HAP-1 (cell line): ENCODE measurements at regions not wholly inside any gene's neighbourhood (a gene's known extent, or its start where the extent isn't known, plus 50 kb on each side); places are given as distances from the start of the nearest gene placed in this dataset.

ENCODE experiments used
- DNase-seq, 2 experiments: peaks; one replicate each; pipeline ENCODE4 v3.0.0-alpha.2; 2016 to 2020; ENCODE audit warnings: low spot score in 2 of 2
- H3K27me3 ChIP-seq: fragments of 250-450 bp; sonication (Bioruptor Pico); 2 replicates; pipeline ENCODE4 v1.5.1; 2020; ENCODE audit warnings: low read depth, mild to moderate bottlenecking, moderate library complexity
- H3K36me3 ChIP-seq: fragments of 250-450 bp; sonication (Bioruptor Pico); replicated peaks from 2 replicates; pipeline ENCODE4 v1.5.1; 2020; ENCODE audit warnings: mild to moderate bottlenecking
- H3K4me1 ChIP-seq: fragments of 250-450 bp; sonication (Bioruptor Pico); 2 replicates; pipeline ENCODE4 v1.5.1; 2020; ENCODE audit warnings: mild to moderate bottlenecking
- H3K4me3 ChIP-seq: fragments of 250-450 bp; sonication (Bioruptor Pico); 2 replicates; pipeline ENCODE4 v1.5.1; 2020; ENCODE audit warnings: mild to moderate bottlenecking, moderate library complexity
- H3K9me3 ChIP-seq: fragments of 250-450 bp; sonication (Bioruptor Pico); 2 replicates; pipeline ENCODE4 v1.5.1; 2020; ENCODE audit warnings: mild to moderate bottlenecking, moderate library complexity
- in situ Hi-C: fragments of 300-500 bp; cut with MboI; formaldehyde crosslinking; loops from 3 replicates; pipeline ENCODE4 v1.14.3; 2020; ENCODE audit warnings: low sequenced_read_pairs, inconsistent platforms, mixed read lengths

DNA sequence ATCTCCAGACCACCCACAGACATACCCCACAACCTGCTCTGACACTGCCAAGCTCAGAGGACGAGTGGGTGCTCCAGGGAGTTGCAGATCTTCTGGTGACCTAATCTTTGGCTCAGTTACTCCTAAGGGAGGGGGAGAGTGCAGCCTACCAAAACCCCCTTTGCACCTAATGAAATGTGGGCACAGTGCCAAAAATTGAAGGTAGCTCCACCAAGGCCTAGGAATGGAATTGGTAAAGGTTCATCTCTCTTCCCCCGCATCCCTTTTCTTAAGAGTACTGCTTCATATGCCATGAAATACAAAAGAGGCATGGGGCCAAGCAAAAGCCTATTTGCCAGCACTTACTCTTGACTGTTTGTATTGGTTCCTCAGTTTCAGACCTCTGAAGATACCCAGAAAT is 491.0 kb downstream of the NAF1 start:
- no peaks in the 10 kb centered on the region for H3K4me1 ChIP-seq
- H3K9me3 ChIP-seq, result no peaks in the 10 kb centered on the region
- H3K36me3 ChIP-seq, result no peaks in the 10 kb centered on the region
- H3K4me3 ChIP-seq, result no peak overlapping the region
- no peaks in the 10 kb centered on the region for H3K27me3 ChIP-seq
- DNase-seq, result no peak
- in situ Hi-C loops, result no loop called here

GRCh38 chr4:162661913-162662312 is 498.1 kb upstream of the FSTL5 start:
- in situ Hi-C loops, result no loop called here
- Histone ChIP-seq H3K27me3 (no peaks in the 10 kb centered on the region), H3K9me3 (no peaks in the 10 kb centered on the region), H3K4me3 (no peak overlapping the region), H3K36me3 (no peaks in the 10 kb centered on the region), H3K4me1 (peaks cover 6% of the 10 kb centered on the region; the same call in 1 of the 2 replicates)
- no peak for DNase-seq

- no peaks in the 10 kb centered on the region for H3K36me3 ChIP-seq
- no peaks in the 10 kb centered on the region for H3K9me3 ChIP-seq
- H3K27me3 ChIP-seq, result no peaks in the 10 kb centered on the region
- in situ Hi-C loops, result no loop called here
- DNase-seq, result peak in 1 of 2 experiments; percentile 13
- H3K4me3 ChIP-seq, result no peak overlapping the region
- peaks cover 6% of the 10 kb centered on the region; the same call in 1 of the 2 replicates for H3K4me1 ChIP-seq
These were observed 495.9 kb upstream of the FSTL5 start for GRCh38 chr4:162659716-162660115.

GRCh38 chr4:162657966-162658365 is 494.2 kb upstream of the FSTL5 start:
- H3K27me3 ChIP-seq, result no peaks in the 10 kb centered on the region
- H3K4me1 ChIP-seq, result peaks cover 6% of the 10 kb centered on the region; the same call in 1 of the 2 replicates
- H3K4me3 ChIP-seq, result no peak overlapping the region
- no peaks in the 10 kb centered on the region for H3K9me3 ChIP-seq
- H3K36me3 ChIP-seq, result no peaks in the 10 kb centered on the region
- in situ Hi-C loops, result no loop called here
- DNase-seq, result no peak

DNA sequence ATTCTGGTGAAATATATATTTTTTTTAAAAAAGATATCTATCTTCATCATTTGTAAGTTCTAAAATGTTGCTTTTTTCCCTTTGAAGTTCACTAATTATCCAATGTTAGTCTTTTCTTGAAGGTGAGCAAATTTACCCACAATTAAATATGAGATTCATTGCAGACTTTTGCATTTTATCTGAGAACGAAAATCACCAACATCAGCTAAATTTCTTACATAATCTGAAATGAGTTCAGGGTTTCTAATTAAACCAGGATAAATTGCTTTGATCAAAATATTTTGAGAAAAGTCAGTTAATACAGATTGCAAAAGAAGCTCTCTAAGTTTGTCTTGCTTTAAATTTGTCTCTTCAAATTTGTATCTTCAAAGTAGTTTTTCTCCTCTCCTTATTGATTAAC is 486.4 kb upstream of the FSTL5 start:
- H3K4me3 ChIP-seq, result no peak overlapping the region
- in situ Hi-C loops, result no loop called here
- no peak for DNase-seq
- no peaks in the 10 kb centered on the region for H3K36me3 ChIP-seq
- no peaks in the 10 kb centered on the region; the same call in 1 of the 2 replicates for H3K9me3 ChIP-seq
- no peaks in the 10 kb centered on the region for H3K27me3 ChIP-seq
- H3K4me1 ChIP-seq, result no peaks in the 10 kb centered on the region

- in situ Hi-C loops, result loop anchor here (10.0 kb wide), 1 partner anchor 389 kb away; no protein-coding TSS in a partner anchor
- Histone ChIP-seq H3K27me3 (no peaks in the 10 kb centered on the region), H3K9me3 (no peaks in the 10 kb centered on the region; the same call in 1 of the 2 replicates), H3K4me3 (no peak overlapping the region), H3K36me3 (no peaks in the 10 kb centered on the region), H3K4me1 (no peaks in the 10 kb centered on the region)
- peak; percentile 15 to 20 for DNase-seq
These were observed 481.6 kb upstream of the FSTL5 start for GRCh38 chr4:162645381-162645780.

GRCh38 chr4:162644346-162644745 is 480.5 kb upstream of the FSTL5 start:
- H3K4me1 ChIP-seq, result no peaks in the 10 kb centered on the region
- no peak overlapping the region for H3K4me3 ChIP-seq
- no peaks in the 10 kb centered on the region for H3K9me3 ChIP-seq
- no peak for DNase-seq
- H3K36me3 ChIP-seq, result no peaks in the 10 kb centered on the region
- no peaks in the 10 kb centered on the region for H3K27me3 ChIP-seq
- in situ Hi-C loops, result loop anchor here (10.0 kb wide), 1 partner anchor 390 kb away; no protein-coding TSS in a partner anchor

DNA sequence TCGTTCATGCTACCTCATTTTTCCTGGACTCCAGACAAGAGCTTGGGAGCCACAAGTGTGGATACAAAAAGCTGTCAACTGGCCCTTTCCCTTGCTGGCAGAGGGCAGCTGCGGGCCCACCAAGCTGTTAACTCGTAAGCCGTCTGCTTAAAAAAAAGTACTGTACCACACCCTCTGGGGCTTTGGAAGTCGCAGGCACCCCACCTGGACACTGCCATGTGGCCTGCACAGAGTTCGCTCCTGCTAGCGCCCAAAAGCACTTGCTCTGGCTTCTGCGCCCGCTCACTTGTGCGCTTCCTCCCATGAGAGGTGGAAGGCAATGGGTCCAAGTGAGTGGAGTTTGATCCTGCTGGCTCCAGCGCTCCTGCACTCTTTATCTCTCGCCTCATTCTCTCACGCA is 476.4 kb upstream of the FSTL5 start:
- Histone ChIP-seq H3K36me3 (no peaks in the 10 kb centered on the region), H3K9me3 (no peaks in the 10 kb centered on the region), H3K4me3 (no peak overlapping the region), H3K4me1 (no peaks in the 10 kb centered on the region), H3K27me3 (no peaks in the 10 kb centered on the region)
- in situ Hi-C loops, result loop anchor here (10.0 kb wide), 1 partner anchor 395 kb away; no protein-coding TSS in a partner anchor
- DNase-seq, result no peak

- in situ Hi-C loops, result no loop called here
- no peak for DNase-seq
- H3K27me3 ChIP-seq, result no peaks in the 10 kb centered on the region
- H3K4me1 ChIP-seq, result no peaks in the 10 kb centered on the region
- no peaks in the 10 kb centered on the region for H3K36me3 ChIP-seq
- no peak overlapping the region for H3K4me3 ChIP-seq
- H3K9me3 ChIP-seq, result no peaks in the 10 kb centered on the region
These were observed 470.6 kb upstream of the FSTL5 start for GRCh38 chr4:162634390-162634789.

- Histone ChIP-seq H3K4me1 (no peaks in the 10 kb centered on the region), H3K9me3 (no peaks in the 10 kb centered on the region), H3K27me3 (no peaks in the 10 kb centered on the region), H3K4me3 (no peak overlapping the region), H3K36me3 (no peaks in the 10 kb centered on the region)
- DNase-seq, result no peak
- in situ Hi-C loops, result no loop called here
These were observed 458.9 kb upstream of the FSTL5 start for GRCh38 chr4:162622664-162623063.

DNA sequence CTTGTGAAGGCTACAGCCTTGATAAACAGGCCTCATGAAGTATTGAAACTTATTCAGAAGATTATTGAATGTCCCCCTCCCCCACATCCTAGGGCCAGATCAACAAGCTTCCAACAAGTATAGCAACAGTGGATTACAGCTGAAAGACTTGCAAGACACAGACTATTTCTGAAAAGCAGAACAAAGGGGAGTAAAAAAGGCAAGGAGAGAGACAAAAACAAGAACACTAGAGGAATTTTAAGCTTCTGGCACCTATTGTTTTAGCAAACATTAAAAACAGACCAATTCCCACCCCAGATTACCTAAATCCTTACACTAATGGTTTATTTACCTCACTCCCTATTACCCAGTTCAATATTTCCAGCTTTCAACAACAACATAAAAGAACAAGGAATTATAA is 446.3 kb upstream of the FSTL5 start:
- in situ Hi-C loops, result no loop called here
- Histone ChIP-seq H3K9me3 (no peaks in the 10 kb centered on the region), H3K27me3 (no peaks in the 10 kb centered on the region), H3K36me3 (no peaks in the 10 kb centered on the region), H3K4me3 (no peak overlapping the region), H3K4me1 (peaks cover 12% of the 10 kb centered on the region)
- DNase-seq, result peak; percentile 53 to 60

- H3K36me3 ChIP-seq, result no peaks in the 10 kb centered on the region
- no peak overlapping the region for H3K4me3 ChIP-seq
- no peaks in the 10 kb centered on the region for H3K4me1 ChIP-seq
- no peaks in the 10 kb centered on the region for H3K9me3 ChIP-seq
- no peaks in the 10 kb centered on the region for H3K27me3 ChIP-seq
- in situ Hi-C loops, result no loop called here
- DNase-seq, result no peak
These were observed 422.5 kb upstream of the FSTL5 start for GRCh38 chr4:162586266-162586665.

DNA sequence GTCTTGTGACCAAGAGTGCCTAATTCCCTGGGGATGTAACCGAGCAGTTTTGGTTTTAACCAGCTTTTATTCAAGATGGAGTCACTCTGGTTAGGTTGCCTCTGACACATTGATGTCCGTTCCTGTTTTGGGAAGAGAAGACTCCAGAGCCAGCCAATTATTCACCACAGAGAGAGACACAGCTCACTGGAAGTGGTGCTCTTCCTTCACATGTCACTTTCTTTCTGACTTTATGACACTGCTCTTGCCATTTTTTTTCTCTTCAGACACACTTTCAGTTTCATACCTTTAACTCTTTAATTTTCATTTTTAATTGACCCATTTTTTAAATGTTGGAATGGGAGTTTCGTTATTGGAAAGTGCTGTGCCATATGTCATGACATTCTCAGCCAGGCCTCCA is 418.4 kb upstream of the FSTL5 start:
- in situ Hi-C loops, result no loop called here
- no peaks in the 10 kb centered on the region for H3K27me3 ChIP-seq
- no peaks in the 10 kb centered on the region for H3K36me3 ChIP-seq
- H3K4me3 ChIP-seq, result no peak overlapping the region
- no peaks in the 10 kb centered on the region for H3K9me3 ChIP-seq
- no peaks in the 10 kb centered on the region for H3K4me1 ChIP-seq
- no peak for DNase-seq

DNA sequence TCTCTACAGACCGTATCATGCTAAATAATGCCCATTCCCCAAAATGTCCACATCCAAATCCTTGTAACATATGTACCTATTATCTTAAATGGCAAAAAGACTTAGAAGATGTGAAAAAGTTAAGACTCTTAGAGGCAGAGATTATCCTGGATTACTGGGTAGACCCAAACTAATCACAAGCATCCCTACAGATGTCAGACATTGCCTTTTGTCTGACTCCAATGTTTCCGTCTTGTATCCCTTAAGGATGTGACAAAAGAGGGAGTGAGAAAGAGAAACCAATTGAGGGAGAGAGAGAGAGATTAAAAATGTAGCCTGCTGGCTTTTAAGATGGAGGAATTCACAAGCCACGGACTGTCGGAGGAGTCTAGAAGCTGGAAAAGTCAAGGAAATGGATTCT is 401.9 kb upstream of the FSTL5 start:
- H3K9me3 ChIP-seq, result no peaks in the 10 kb centered on the region
- no peak overlapping the region for H3K4me3 ChIP-seq
- no peak for DNase-seq
- H3K4me1 ChIP-seq, result peaks cover 3% of the 10 kb centered on the region; the same call in 1 of the 2 replicates
- H3K36me3 ChIP-seq, result no peaks in the 10 kb centered on the region
- H3K27me3 ChIP-seq, result no peaks in the 10 kb centered on the region
- in situ Hi-C loops, result no loop called here

DNA sequence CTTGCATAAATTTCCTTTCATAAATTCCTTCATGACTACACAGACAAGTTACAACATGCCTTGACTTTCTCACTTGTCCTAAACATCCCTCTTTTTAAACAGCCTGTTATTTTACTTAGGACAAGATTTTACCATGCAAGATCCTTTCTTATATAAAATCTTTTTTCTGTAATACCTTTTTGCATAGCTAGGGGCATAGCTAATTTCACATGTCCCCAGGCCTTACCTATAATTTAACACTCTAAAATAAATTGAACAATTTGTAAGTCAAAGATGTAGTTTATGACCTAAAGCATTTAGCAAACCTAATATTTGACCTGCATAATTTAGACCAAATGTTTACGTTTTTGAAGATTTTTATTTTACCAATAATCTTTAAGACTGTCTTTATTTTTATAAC is 396.3 kb upstream of the FSTL5 start:
- H3K27me3 ChIP-seq, result no peaks in the 10 kb centered on the region
- H3K9me3 ChIP-seq, result no peaks in the 10 kb centered on the region
- no peak overlapping the region for H3K4me3 ChIP-seq
- peaks cover 3% of the 10 kb centered on the region; the same call in 1 of the 2 replicates for H3K4me1 ChIP-seq
- no peak for DNase-seq
- in situ Hi-C loops, result no loop called here
- H3K36me3 ChIP-seq, result no peaks in the 10 kb centered on the region
